IMR-90 (cell line): ENCODE measurements at regions not wholly inside any gene's neighbourhood (a gene's known extent, or its start where the extent isn't known, plus 50 kb on each side); places are given as distances from the start of the nearest gene placed in this dataset.

Experiments used
- ATAC-seq: fragments of 200-7000 bp; cut with Tn5 transposase; 2 replicates; pipeline ENCODE4 v1.9.1; 2020; ENCODE audit warnings: low read depth, mild to moderate bottlenecking, moderate library complexity
- BruUV-seq: library from RNA; stranded (reverse); fragments of 400-500 nt; replicated peaks from 2 replicates; lab custom pipeline; 2021; lab: Mats Ljungman, UMichigan
- CTCF ChIA-PET: fragments of 300-600 bp; formaldehyde crosslinking; extraction: SDS; loops from one replicate; lab custom pipeline; 2021; ENCODE audit warnings: antibody characterized with exemption; lab: Yijun Ruan, JAX
- POLR2A ChIA-PET: fragments of 300-600 bp; sonication (Branson Sonifier 250); formaldehyde crosslinking; loops from one replicate; lab custom pipeline; 2022; ENCODE audit warnings: antibody characterized with exemption; ENCODE audit not compliant: unreplicated experiment; lab: Charles Lee
- DNase-seq: peaks from one replicate; pipeline ENCODE4 v3.0.0; 2013
- H2AFZ ChIP-seq: replicated peaks from 2 replicates; pipeline ENCODE3; 2013; ENCODE audit warnings: low read length, mild to moderate bottlenecking; ENCODE audit not compliant: poor library complexity
- H2AK5ac ChIP-seq: 2 replicates; pipeline ENCODE4 v1.6.1; 2013; ENCODE audit warnings: low read depth, low read length, inconsistent platforms
- H2AK9ac ChIP-seq: replicated peaks from 2 replicates; pipeline ENCODE3; 2013; ENCODE audit warnings: mild to moderate bottlenecking, low read depth, low read length, moderate library complexity; ENCODE audit not compliant: poor library complexity
- H2BK120ac ChIP-seq: 2 replicates; pipeline ENCODE4 v1.6.1; 2013; ENCODE audit warnings: low read depth, low read length, inconsistent platforms
- H2BK15ac ChIP-seq: 3 replicates; pipeline ENCODE4 v1.6.1; 2013; ENCODE audit warnings: low read depth, low read length, inconsistent platforms
- H2BK20ac ChIP-seq: 2 replicates; pipeline ENCODE4 v1.6.1; 2013; ENCODE audit warnings: low read depth, mild to moderate bottlenecking, inconsistent platforms, low read length, moderate library complexity
- H2BK5ac ChIP-seq: 2 replicates; pipeline ENCODE4 v1.6.1; 2013; ENCODE audit warnings: mild to moderate bottlenecking, low read depth, low read length, inconsistent platforms; ENCODE audit not compliant: poor library complexity, severe bottlenecking
- H3K14ac ChIP-seq: replicated peaks from 2 replicates; pipeline ENCODE4 v1.6.1; 2013; ENCODE audit warnings: low read depth, low read length, inconsistent platforms
- H3K18ac ChIP-seq: 2 replicates; pipeline ENCODE4 v1.6.1; 2013; ENCODE audit warnings: low read depth, low read length, control low read depth
- H3K23ac ChIP-seq: 2 replicates; pipeline ENCODE4 v1.6.1; 2013; ENCODE audit warnings: low read depth, low read length, inconsistent platforms
- H3K27ac ChIP-seq: 2 replicates; pipeline ENCODE4 v1.5.1; 2013; ENCODE audit warnings: mild to moderate bottlenecking, control low read depth, low read length; ENCODE audit not compliant: insufficient read depth
- H3K27me3 ChIP-seq: 2 replicates; pipeline ENCODE4 v1.6.1; 2013; ENCODE audit warnings: low read length; ENCODE audit not compliant: control insufficient read depth, insufficient read depth
- H3K36me3 ChIP-seq: 2 replicates; pipeline ENCODE4 v1.6.1; 2013; ENCODE audit warnings: low read length, mixed read lengths; ENCODE audit not compliant: control insufficient read depth, insufficient read depth
- H3K4ac ChIP-seq: 2 replicates; pipeline ENCODE4 v1.6.1; 2013; ENCODE audit warnings: low read depth, low read length, inconsistent platforms
- H3K4me1 ChIP-seq: 2 replicates; pipeline ENCODE4 v1.6.1; 2013; ENCODE audit warnings: low read length, mixed read lengths; ENCODE audit not compliant: control insufficient read depth, insufficient read depth
- H3K4me2 ChIP-seq: 2 replicates; pipeline ENCODE4 v1.6.1; 2013; ENCODE audit warnings: low read depth, mild to moderate bottlenecking, control low read depth, low read length, moderate library complexity
- H3K4me3 ChIP-seq: 2 replicates; pipeline ENCODE4 v1.5.1; 2013; ENCODE audit warnings: low read depth, mild to moderate bottlenecking, control low read depth, low read length, moderate library complexity; ENCODE audit not compliant: insufficient read depth
- H3K56ac ChIP-seq: 2 replicates; pipeline ENCODE4 v1.6.1; 2013; ENCODE audit warnings: low read length, inconsistent platforms; ENCODE audit not compliant: insufficient read depth; ENCODE audit errors: extremely low read depth
- H3K79me1 ChIP-seq, 2 experiments: 2 replicates each; pipeline ENCODE4 v1.6.1; 2013; ENCODE audit warnings: low read length in 2 of 2, inconsistent platforms in 1 of 2, low read depth in 1 of 2
- H3K9ac ChIP-seq: 2 replicates; pipeline ENCODE4 v1.6.1; 2013; ENCODE audit warnings: low read depth, low read length, control low read depth
- H3K9me1 ChIP-seq: 2 replicates; pipeline ENCODE4 v1.6.1; 2013; ENCODE audit warnings: low read length, inconsistent platforms; ENCODE audit not compliant: insufficient read depth
- H3K9me3 ChIP-seq: 2 replicates; pipeline ENCODE4 v1.6.1; 2013; ENCODE audit warnings: low read length; ENCODE audit not compliant: control insufficient read depth, insufficient read depth
- H4K20me1 ChIP-seq: 2 replicates; pipeline ENCODE4 v1.6.1; 2013; ENCODE audit warnings: low read length, inconsistent platforms; ENCODE audit not compliant: insufficient read depth
- H4K5ac ChIP-seq: 2 replicates; pipeline ENCODE4 v1.6.1; 2013; ENCODE audit warnings: mild to moderate bottlenecking, low read depth, low read length, control low read depth
- H4K8ac ChIP-seq, 2 experiments: 2 replicates each; pipeline ENCODE4 v1.6.1; 2013; ENCODE audit warnings: low read depth in 2 of 2, low read length in 2 of 2, control low read depth in 1 of 2, inconsistent platforms in 1 of 2
- H4K91ac ChIP-seq: 2 replicates; pipeline ENCODE4 v1.6.1; 2013; ENCODE audit warnings: low read depth, low read length, inconsistent platforms; ENCODE audit not compliant: insufficient read depth
- RCOR1 ChIP-seq: IDR thresholded peaks from 2 replicates; pipeline ENCODE4 v1.6.1; 2012; ENCODE audit warnings: mild to moderate bottlenecking, low read length, improper control_type of control experiment; ENCODE audit not compliant: insufficient replicate concordance
- WGBS, 2 experiments: methylation state at CpG; one replicate each; pipeline versions ENCODE4 v1.1.5 to v1.1.7; 2013; ENCODE audit warnings: missing lambda C conversion rate in 2 of 2; ENCODE audit not compliant: insufficient read length in 1 of 2; ENCODE audit errors: extremely low coverage in 2 of 2; 5-methylcytosine and 5-hydroxymethylcytosine counted together
- dilution Hi-C: fragments of 300-500 bp; cut with HindIII; formaldehyde crosslinking; loops from one replicate; pipeline ENCODE4 v1.14.3; 2018; ENCODE audit warnings: low sequenced_read_pairs; ENCODE audit not compliant: unreplicated experiment
- in situ Hi-C: fragments of 300-500 bp; cut with MboI; formaldehyde crosslinking; loops from 3 replicates; pipeline ENCODE4 v1.14.3; 2019; ENCODE audit warnings: low sequenced_read_pairs, inconsistent platforms, mixed read lengths
- intact Hi-C: fragments of 100-400 bp; cut with micrococcal nuclease; formaldehyde crosslinking; loops from 2 replicates; pipeline ENCODE4 v1.10.0; 2022

- dilution Hi-C loops (no loop called here), in situ Hi-C loops (no loop called here), intact Hi-C loops (no loop called here)
- Histone ChIP-seq H3K4ac (no peak overlapping the region), H2BK5ac (no peak overlapping the region), H2BK20ac (no peak overlapping the region), H3K4me2 (no peak overlapping the region), H2BK120ac (no peak overlapping the region), H3K56ac (no peak overlapping the region), H3K23ac (no peak overlapping the region), H2AFZ (no peak overlapping the region), H4K91ac (no peak overlapping the region), H2BK15ac (no peak overlapping the region), H3K27me3 (no peaks in the 10 kb centered on the region), H3K36me3 (no peaks in the 10 kb centered on the region), H4K20me1 (no peaks in the 10 kb centered on the region), H3K9me1 (no peaks in the 10 kb centered on the region), H3K18ac (no peak overlapping the region), H2AK9ac (no peak overlapping the region), H3K9ac (no peak overlapping the region), H4K8ac (no peak overlapping the region), H3K4me3 (no peak overlapping the region), H4K5ac (no peak overlapping the region), H3K27ac (no peak overlapping the region), H3K9me3 (no peaks in the 10 kb centered on the region), H3K4me1 (no peaks in the 10 kb centered on the region), H3K14ac (no peak overlapping the region), H2AK5ac (no peak overlapping the region), H3K79me1 (no peaks in the 10 kb centered on the region)
- no CpG with 5 or more reads among the region's 1 CpG for WGBS, 2 experiments
- ChIA-PET POLR2A (no interaction called here), CTCF (no interaction called here)
- no peak for TF ChIP-seq RCOR1
- peak; percentile 24; the same call in 1 of the 2 replicates for ATAC-seq
- no peak for DNase-seq
- no TSS peak for BruUV-seq
Measured at GRCh38 chr10:90470966-90471365, 386.9 kb downstream of the HTR7 start.
